WTC11 (cell line): ENCODE measurements at regions not wholly inside any gene's neighbourhood (a gene's known extent, or its start where the extent isn't known, plus 50 kb on each side); places are given as distances from the start of the nearest gene placed in this dataset.
"Not testable (repeated sequence)": the region's sequence is repeated elsewhere in the genome, so short reads cannot be mapped to it uniquely, and the experiment has no call there.

Experiments used
- ATAC-seq: fragments of 200-7000 bp; cut with Tn5 transposase; 2 replicates; pipeline ENCODE4 v1.10.0; 2021; ENCODE audit warnings: mild to moderate bottlenecking, moderate library complexity
- CTCF ChIA-PET: fragments of 300-600 bp; sonication (Branson Sonifier 250); formaldehyde crosslinking; loops from one replicate; lab custom pipeline; 2021; ENCODE audit warnings: antibody characterized with exemption; lab: Charles Lee
- POLR2A ChIA-PET: fragments of 350-600 bp; sonication (Branson Sonifier 250); formaldehyde crosslinking; loops from one replicate; lab custom pipeline; 2021; ENCODE audit warnings: antibody characterized with exemption; lab: Charles Lee
- DNase-seq: peaks from one replicate; pipeline ENCODE4 v3.0.0; 2021; ENCODE audit warnings: low spot score
- H3K27ac Mint-ChIP-seq: 2 replicates; pipeline ENCODE4 v1.8.0; 2021; ENCODE audit warnings: mixed read lengths
- H3K27me3 Mint-ChIP-seq: 2 replicates; pipeline ENCODE4 v1.8.0; 2021; ENCODE audit warnings: low read depth, mild to moderate bottlenecking, moderate library complexity, mixed read lengths
- H3K36me3 Mint-ChIP-seq: 2 replicates; pipeline ENCODE4 v1.8.0; 2021; ENCODE audit warnings: mixed read lengths
- H3K4me1 Mint-ChIP-seq: 2 replicates; pipeline ENCODE4 v1.8.0; 2022; ENCODE audit warnings: mixed read lengths
- H3K4me3 Mint-ChIP-seq: 2 replicates; pipeline ENCODE4 v1.8.0; 2021; ENCODE audit warnings: mild to moderate bottlenecking, moderate library complexity, mixed read lengths
- H3K9me3 Mint-ChIP-seq: 2 replicates; pipeline ENCODE4 v1.8.0; 2021; ENCODE audit warnings: mixed read lengths
- AFF4 ChIP-seq: sonication (generic); formaldehyde crosslinking; IDR thresholded peaks from 2 replicates; pipeline ENCODE4 v1.8.1; 2023; ENCODE audit warnings: mild to moderate bottlenecking, missing genetic modification reagents, borderline replicate concordance
- CREB1 ChIP-seq: sonication (generic); formaldehyde crosslinking; IDR thresholded peaks from 2 replicates; pipeline ENCODE4 v1.8.0; 2023; ENCODE audit warnings: mild to moderate bottlenecking, missing genetic modification reagents
- E2F1 ChIP-seq: sonication (generic); formaldehyde crosslinking; IDR thresholded peaks from 2 replicates; pipeline ENCODE4 v1.8.0; 2022; ENCODE audit warnings: mild to moderate bottlenecking, missing genetic modification reagents
- EMX1 ChIP-seq: fragments of 250-450 bp; sonication (Bioruptor Pico); IDR thresholded peaks from 2 replicates; pipeline ENCODE4 v1.8.0; 2021; ENCODE audit warnings: mild to moderate bottlenecking
- FOXJ3 ChIP-seq: sonication (generic); formaldehyde crosslinking; IDR thresholded peaks from 2 replicates; pipeline ENCODE4 v1.9.0; 2021; ENCODE audit warnings: missing genetic modification reagents, mild to moderate bottlenecking, borderline replicate concordance
- GRHL2 ChIP-seq: fragments of 250-450 bp; sonication (Bioruptor Pico); IDR thresholded peaks from 2 replicates; pipeline ENCODE4 v1.8.0; 2022; ENCODE audit warnings: mild to moderate bottlenecking, moderate library complexity; ENCODE audit not compliant: insufficient replicate concordance, severe bottlenecking
- GTF2I ChIP-seq: fragments of 250-450 bp; sonication (Bioruptor Pico); conservative IDR thresholded peaks from 2 replicates; pipeline ENCODE4 v1.4.0; 2021; ENCODE audit warnings: mild to moderate bottlenecking
- NR2C2 ChIP-seq: sonication (generic); formaldehyde crosslinking; IDR thresholded peaks from 2 replicates; pipeline ENCODE4 v1.8.0; 2022; ENCODE audit warnings: mild to moderate bottlenecking, missing genetic modification reagents
- NR3C1 ChIP-seq: sonication (generic); formaldehyde crosslinking; conservative IDR thresholded peaks from 2 replicates; pipeline ENCODE4 v1.8.1; 2023; ENCODE audit warnings: low read depth, mild to moderate bottlenecking, missing genetic modification reagents
- OVOL2 ChIP-seq: fragments of 250-450 bp; sonication (Bioruptor Pico); IDR thresholded peaks from 2 replicates; pipeline ENCODE4 v1.9.0; 2021; ENCODE audit warnings: mild to moderate bottlenecking, borderline replicate concordance
- RORB ChIP-seq: fragments of 250-450 bp; sonication (Bioruptor Pico); IDR thresholded peaks from 2 replicates; pipeline ENCODE4 v1.9.0; 2021; ENCODE audit warnings: mild to moderate bottlenecking
- SMAD4 ChIP-seq: sonication (generic); formaldehyde crosslinking; IDR thresholded peaks from 2 replicates; pipeline ENCODE4 v1.8.0; 2022; ENCODE audit warnings: mild to moderate bottlenecking, missing genetic modification reagents
- SOX15 ChIP-seq: fragments of 250-450 bp; sonication (Bioruptor Pico); IDR thresholded peaks from 2 replicates; pipeline ENCODE4 v1.9.0; 2021; ENCODE audit warnings: mild to moderate bottlenecking
- TP53 ChIP-seq: sonication (generic); formaldehyde crosslinking; IDR thresholded peaks from 2 replicates; pipeline ENCODE4 v1.8.1; 2023; ENCODE audit warnings: mild to moderate bottlenecking, missing genetic modification reagents
- ZNF121 ChIP-seq: sonication (generic); formaldehyde crosslinking; IDR thresholded peaks from 2 replicates; pipeline ENCODE4 v1.8.0; 2023; ENCODE audit warnings: missing genetic modification reagents
- ZNF263 ChIP-seq: sonication (generic); formaldehyde crosslinking; IDR thresholded peaks from 2 replicates; pipeline ENCODE4 v1.8.1; 2022; ENCODE audit warnings: low read depth, mild to moderate bottlenecking, moderate library complexity, missing genetic modification reagents
- ZNF532 ChIP-seq: fragments of 250-450 bp; sonication (Bioruptor Pico); IDR thresholded peaks from 2 replicates; pipeline ENCODE4 v1.9.0; 2021; ENCODE audit warnings: mild to moderate bottlenecking, borderline replicate concordance
- ZNF671 ChIP-seq: fragments of 250-450 bp; sonication (Bioruptor Pico); IDR thresholded peaks from 2 replicates; pipeline ENCODE4 v1.8.0; 2021; ENCODE audit warnings: mild to moderate bottlenecking
- TF ChIP-seq, protein P1 (sequence below): sonication (generic); formaldehyde crosslinking; IDR thresholded peaks from 2 replicates; pipeline ENCODE4 v1.8.1; 2023; ENCODE audit warnings: mild to moderate bottlenecking, missing genetic modification reagents, moderate library complexity

GRCh38 chr5:174535669-174536068 lies 188.7 kb upstream of the MSX2 start:
- Mint-ChIP-seq H3K4me3 (no peak overlapping the region), H3K27ac (no peak overlapping the region), H3K4me1 (peaks cover 30% of the 10 kb centered on the region), H3K9me3 (peaks cover 17% of the 10 kb centered on the region), H3K27me3 (peaks cover 15% of the 10 kb centered on the region), H3K36me3 (peaks cover 9% of the 10 kb centered on the region)
- ChIA-PET CTCF (interaction anchor here (1.4 kb wide), 1 partner anchor 116 kb away, joined by 3 read pairs; no protein-coding TSS in a partner anchor), POLR2A (no interaction called here)
- TF ChIP-seq FOXJ3 (no peak), ZNF671 (CRISPR knock-in tag) (no peak), OVOL2 (CRISPR knock-in tag) (no peak), ZNF121 (CRISPR knock-in tag) (no peak), AFF4 (CRISPR knock-in tag) (no peak), E2F1 (no peak), EMX1 (no peak), NR3C1 (no peak), SMAD4 (CRISPR knock-in tag) (no peak), RORB (CRISPR knock-in tag) (no peak), GRHL2 (CRISPR knock-in tag) (no peak), GTF2I (no peak), NR2C2 (CRISPR knock-in tag) (no peak), TP53 (CRISPR knock-in tag) (no peak), CREB1 (CRISPR knock-in tag) (no peak), ZNF532 (CRISPR knock-in tag) (no peak), SOX15 (CRISPR knock-in tag) (no peak), ZNF263 (CRISPR knock-in tag) (no peak)
- TF ChIP-seq, protein P1, sequence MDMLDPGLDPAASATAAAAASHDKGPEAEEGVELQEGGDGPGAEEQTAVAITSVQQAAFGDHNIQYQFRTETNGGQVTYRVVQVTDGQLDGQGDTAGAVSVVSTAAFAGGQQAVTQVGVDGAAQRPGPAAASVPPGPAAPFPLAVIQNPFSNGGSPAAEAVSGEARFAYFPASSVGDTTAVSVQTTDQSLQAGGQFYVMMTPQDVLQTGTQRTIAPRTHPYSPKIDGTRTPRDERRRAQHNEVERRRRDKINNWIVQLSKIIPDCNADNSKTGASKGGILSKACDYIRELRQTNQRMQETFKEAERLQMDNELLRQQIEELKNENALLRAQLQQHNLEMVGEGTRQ = no peak
- DNase-seq = no peak
- no peak for ATAC-seq

DNA sequence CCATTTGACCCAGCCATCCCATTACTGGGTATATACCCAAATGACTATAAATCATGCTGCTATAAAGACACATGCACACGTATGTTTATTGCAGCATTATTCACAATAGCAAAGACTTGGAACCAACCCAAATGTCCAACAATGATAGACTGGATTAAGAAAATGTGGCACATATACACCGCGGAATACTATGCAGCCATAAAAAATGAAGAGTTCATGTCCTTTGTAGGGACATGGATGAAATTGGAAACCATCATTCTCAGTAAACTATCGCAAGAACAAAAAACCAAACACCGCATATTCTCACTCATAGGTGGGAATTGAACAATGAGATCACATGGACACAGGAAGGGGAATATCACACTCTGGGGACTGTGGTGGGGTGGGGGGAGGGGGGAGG lies 184.6 kb upstream of the MSX2 start:
- POLR2A ChIA-PET, H3K27me3 Mint-ChIP-seq, DNase-seq, H3K27ac Mint-ChIP-seq, H3K4me3 Mint-ChIP-seq, H3K36me3 Mint-ChIP-seq, ATAC-seq, CTCF ChIA-PET: not testable (repeated sequence)
- H3K9me3 Mint-ChIP-seq = peaks cover 17% of the 10 kb centered on the region
- peaks cover 11% of the 10 kb centered on the region for H3K4me1 Mint-ChIP-seq
